Stimulated activated CD8-positive, alpha-beta memory T cell treated with anti-CD3 and anti-CD28 coated beads, Interleukin-15, amount 100 ng/mL, for 1 hour (primary cell): ENCODE measurements at regions not wholly inside any gene's neighbourhood (a gene's known extent, or its start where the extent isn't known, plus 50 kb on each side); places are given as distances from the start of the nearest gene placed in this dataset.

Experiments used
- DNase-seq: peaks from one replicate; pipeline ENCODE4 v3.0.0-alpha.2; 2020; ENCODE audit warnings: low read depth

GRCh38 chr5:42351956-42352355 is 71.3 kb upstream of the GHR start:
- no peak for DNase-seq

DNA sequence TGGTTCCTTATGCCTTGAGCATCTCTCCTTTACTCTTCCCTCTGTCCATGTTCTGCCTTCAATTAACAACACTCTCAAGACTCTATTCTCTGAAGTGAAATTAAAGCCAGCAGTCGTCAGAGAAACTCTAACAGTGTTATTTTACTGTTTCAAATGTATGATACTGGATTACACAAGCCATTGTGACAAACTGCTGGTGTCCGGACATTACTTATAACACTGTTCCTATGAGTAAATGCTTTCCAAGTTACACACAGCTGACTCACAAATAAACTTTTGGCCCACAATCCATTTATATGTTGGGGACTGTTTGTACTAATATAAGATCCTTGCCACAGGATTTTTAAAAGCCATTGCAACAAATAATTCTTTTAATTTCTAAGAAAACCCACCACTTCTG is 63.2 kb upstream of the GHR start:
- no peak for DNase-seq

- DNase-seq = no peak
Measured at GRCh38 chr5:42360616-42361314, 62.5 kb upstream of the GHR start.

DNA sequence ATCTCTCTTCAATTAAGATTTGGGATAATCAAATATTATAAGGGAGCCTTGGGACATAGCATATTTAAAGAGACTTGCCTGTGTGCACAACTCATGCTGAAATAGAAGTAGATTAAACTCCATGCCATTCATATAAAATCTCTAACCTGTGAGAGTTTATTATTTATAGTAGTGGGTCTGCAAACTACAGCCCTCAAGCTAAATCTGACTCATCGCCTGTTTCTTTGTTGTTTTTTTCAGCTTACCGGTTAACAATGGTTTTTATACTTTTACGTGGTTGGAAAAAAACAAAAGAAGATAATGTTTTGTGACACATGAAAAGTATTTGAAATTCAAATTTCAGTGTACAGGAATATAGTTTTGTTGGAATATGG is 61.9 kb upstream of the GHR start:
- no peak for DNase-seq

GRCh38 chr5:42366051-42366450 is 57.2 kb upstream of the GHR start:
- DNase-seq = no peak
